Amniotic epithelial cell (primary cell): ENCODE measurements at regions not wholly inside any gene's neighbourhood (a gene's known extent, or its start where the extent isn't known, plus 50 kb on each side); places are given as distances from the start of the nearest gene placed in this dataset.
"Not testable (repeated sequence)": the region's sequence is repeated elsewhere in the genome, so short reads cannot be mapped to it uniquely, and the experiment has no call there.

ENCODE experiments used
- DNase-seq: peaks from one replicate; pipeline ENCODE4 v3.0.0-alpha.2; 2010; ENCODE audit warnings: low read depth

- DNase-seq: no peak
Measured at GRCh38 chr12:127038761-127039160, 1228.2 kb upstream of the TMEM132C start.

- no peak for DNase-seq
Measured at GRCh38 chr12:127041985-127042625, 1224.9 kb upstream of the TMEM132C start.

GRCh38 chr12:127043731-127044130 lies 1223.2 kb upstream of the TMEM132C start:
- no peak for DNase-seq

- DNase-seq: no peak
Measured at GRCh38 chr12:127044836-127045235, 1222.1 kb upstream of the TMEM132C start.

- no peak for DNase-seq
Measured at GRCh38 chr12:127046467-127046866, 1220.5 kb upstream of the TMEM132C start.

GRCh38 chr12:127048057-127048456 lies 1218.9 kb upstream of the TMEM132C start:
- DNase-seq: no peak

- DNase-seq: not testable (repeated sequence)
Measured at GRCh38 chr12:127048525-127048924, 1218.4 kb upstream of the TMEM132C start.

GRCh38 chr12:127051139-127051538 lies 1215.8 kb upstream of the TMEM132C start:
- no peak for DNase-seq

- DNase-seq: no peak
Measured at GRCh38 chr12:127052511-127053232, 1214.3 kb upstream of the TMEM132C start.

GRCh38 chr12:127054531-127054930 lies 1212.4 kb upstream of the TMEM132C start:
- no peak for DNase-seq

GRCh38 chr12:127060310-127060847 lies 1206.6 kb upstream of the TMEM132C start:
- no peak for DNase-seq

GRCh38 chr12:127060933-127061332 lies 1206.0 kb upstream of the TMEM132C start:
- no peak for DNase-seq

GRCh38 chr12:127063339-127064072 lies 1203.5 kb upstream of the TMEM132C start:
- no peak for DNase-seq

GRCh38 chr12:127064207-127064606 lies 1202.8 kb upstream of the TMEM132C start:
- DNase-seq: no peak

GRCh38 chr12:127065595-127065994 lies 1201.4 kb upstream of the TMEM132C start:
- no peak for DNase-seq

GRCh38 chr12:127070515-127071157 lies 1196.3 kb upstream of the TMEM132C start:
- no peak for DNase-seq

- DNase-seq: no peak
Measured at GRCh38 chr12:127074161-127074560, 1192.8 kb upstream of the TMEM132C start.

- no peak for DNase-seq
Measured at GRCh38 chr12:127075981-127076380, 1191.0 kb upstream of the TMEM132C start.

GRCh38 chr12:127077262-127078045 lies 1189.5 kb upstream of the TMEM132C start:
- DNase-seq: no peak

- DNase-seq: no peak
Measured at GRCh38 chr12:127078577-127079350, 1188.2 kb upstream of the TMEM132C start.

GRCh38 chr12:127079636-127080035 lies 1187.3 kb upstream of the TMEM132C start:
- DNase-seq: no peak
